ENCODE measurements at regions not wholly inside any gene's neighbourhood (a gene's known extent, or its start where the extent isn't known, plus 50 kb on each side); places are given as distances from the start of the nearest gene placed in this dataset.

GRCh38 chrX:65136424-65136823 is 160.2 kb upstream of the ZC4H2 start:
- TF ChIP-seq CTCF (IDR thresholded peaks at IDR 0.05; ENCODE audit: extremely low read depth in 1 of 2, insufficient read depth in 1 of 2, low read depth in 1 of 2, low read length in 2 of 2) (no peak), MYC (IDR thresholded peaks at IDR 0.05; ENCODE audit: low read depth, low read length) (no peak), POLR2A (IDR thresholded peaks at IDR 0.05; ENCODE audit: low read depth, low read length) (no peak)

Data from endothelial cell of umbilical vein (primary cell).